Activated CD8-positive, alpha-beta memory T cell treated with anti-CD3 and anti-CD28 coated beads, Interleukin-2, amount 50 U/mL, for 1 hour (primary cell): ENCODE measurements at regions not wholly inside any gene's neighbourhood (a gene's known extent, or its start where the extent isn't known, plus 50 kb on each side); places are given as distances from the start of the nearest gene placed in this dataset.

Experiments
- DNase-seq: peaks from one replicate; pipeline ENCODE4 v3.0.0-alpha.2; 2020; ENCODE audit errors: extremely low read depth

DNA sequence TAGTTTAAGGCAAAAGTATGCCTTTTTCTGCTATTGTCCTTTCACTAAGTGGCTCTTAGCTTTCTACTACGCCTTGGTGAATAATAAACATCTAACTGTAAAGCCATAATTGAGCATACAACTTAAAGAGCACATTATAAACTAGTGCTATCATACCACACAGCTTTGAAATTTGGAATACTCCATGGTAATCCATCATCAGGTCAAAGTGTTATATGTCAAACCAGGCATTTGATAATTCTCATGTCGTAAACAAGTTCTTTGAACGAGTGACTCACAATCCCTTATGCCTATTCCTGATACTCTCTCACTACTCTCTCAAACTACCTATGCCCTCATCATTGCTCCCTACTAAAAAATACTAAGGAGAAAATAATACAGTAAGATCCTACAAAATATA lies 60.3 kb upstream of the FMN2 start:
- no peak for DNase-seq

GRCh38 chr1:240033406-240033805 lies 58.3 kb upstream of the FMN2 start:
- DNase-seq: no peak

- no peak for DNase-seq
Observed at GRCh38 chr1:240036526-240036925, 55.2 kb upstream of the FMN2 start.
